ENCODE measurements at regions not wholly inside any gene's neighbourhood (a gene's known extent, or its start where the extent isn't known, plus 50 kb on each side); places are given as distances from the start of the nearest gene placed in this dataset.

GRCh38 chr6:81093051-81093450 is 659.4 kb downstream of the TENT5A start:
- 55% methylated on average over 5 of the region's 5 CpGs for WGBS (ENCODE audit: insufficient coverage, low coverage, low lambda C conversion rate, missing lambda C conversion rate)

GRCh38 chr6:81088145-81088544 is 664.3 kb downstream of the TENT5A start:
- WGBS (ENCODE audit: insufficient coverage, low coverage, low lambda C conversion rate, missing lambda C conversion rate): 9% methylated on average over 1 of the region's 1 CpG
- Histone ChIP-seq H3K9me3 (no peaks in the 10 kb centered on the region), H3K27ac (no peak overlapping the region), H3K36me3 (no peaks in the 10 kb centered on the region), H3K4me1 (no peaks in the 10 kb centered on the region), H3K4me3 (no peak overlapping the region), H3K27me3 (no peaks in the 10 kb centered on the region)
- DNase-seq: no peak
- intact Hi-C loops (cut with DNase I): no loop called here
- TF ChIP-seq CTCF (IDR thresholded peaks at IDR 0.05) (no peak), POLR2A (IDR thresholded peaks at IDR 0.05) (no peak)
- no peak for ATAC-seq

More at GRCh38 chr6:81093051-81093450, 659.4 kb downstream of the TENT5A start:
- no peak overlapping the region for H3K4me3 ChIP-seq
- intact Hi-C loops (cut with DNase I): no loop called here
- no peaks in the 10 kb centered on the region for H3K27me3 ChIP-seq
- TF ChIP-seq CTCF (IDR thresholded peaks at IDR 0.05): no peak
- TF ChIP-seq POLR2A (IDR thresholded peaks at IDR 0.05): no peak
- no peaks in the 10 kb centered on the region for H3K36me3 ChIP-seq
- H3K4me1 ChIP-seq: no peaks in the 10 kb centered on the region
- no peak overlapping the region for H3K27ac ChIP-seq
- no peak for ATAC-seq
- H3K9me3 ChIP-seq: no peaks in the 10 kb centered on the region
- no peak for DNase-seq

- no peaks in the 10 kb centered on the region for H3K4me1 ChIP-seq
- TF ChIP-seq CTCF (IDR thresholded peaks at IDR 0.05): no peak
- no peak for TF ChIP-seq POLR2A (IDR thresholded peaks at IDR 0.05)
- no peaks in the 10 kb centered on the region for H3K36me3 ChIP-seq
- DNase-seq: no peak
- no peak overlapping the region for H3K4me3 ChIP-seq
- H3K27me3 ChIP-seq: no peaks in the 10 kb centered on the region
- 53% methylated on average over 3 of the region's 3 CpGs for WGBS (ENCODE audit: insufficient coverage, low coverage, low lambda C conversion rate, missing lambda C conversion rate)
- no peak overlapping the region for H3K27ac ChIP-seq
- no peak for ATAC-seq
- no peaks in the 10 kb centered on the region for H3K9me3 ChIP-seq
- intact Hi-C loops (cut with DNase I): no loop called here
Observed at GRCh38 chr6:81086991-81087390, 665.5 kb downstream of the TENT5A start.

- ATAC-seq: no peak
- H3K27me3 ChIP-seq: no peaks in the 10 kb centered on the region
- H3K9me3 ChIP-seq: no peaks in the 10 kb centered on the region
- no peaks in the 10 kb centered on the region for H3K4me1 ChIP-seq
- intact Hi-C loops (cut with DNase I): no loop called here
- H3K36me3 ChIP-seq: no peaks in the 10 kb centered on the region
- H3K27ac ChIP-seq: no peak overlapping the region
- TF ChIP-seq CTCF (IDR thresholded peaks at IDR 0.05) (no peak), POLR2A (IDR thresholded peaks at IDR 0.05) (no peak)
- no peak for DNase-seq
- H3K4me3 ChIP-seq: no peak overlapping the region
Observed at GRCh38 chr6:81085431-81085790, 667.1 kb downstream of the TENT5A start.

- no peak for DNase-seq
- Histone ChIP-seq H3K4me1 (no peaks in the 10 kb centered on the region), H3K4me3 (no peak overlapping the region), H3K9me3 (no peaks in the 10 kb centered on the region), H3K27me3 (no peaks in the 10 kb centered on the region), H3K27ac (no peak overlapping the region), H3K36me3 (no peaks in the 10 kb centered on the region)
- no peak for ATAC-seq
- WGBS (ENCODE audit: insufficient coverage, low coverage, low lambda C conversion rate, missing lambda C conversion rate): 68% methylated on average over 5 of the region's 6 CpGs
- TF ChIP-seq CTCF (IDR thresholded peaks at IDR 0.05) (no peak), POLR2A (IDR thresholded peaks at IDR 0.05) (no peak)
- intact Hi-C loops (cut with DNase I): no loop called here
Observed at GRCh38 chr6:81084776-81085430, 667.6 kb downstream of the TENT5A start.
